ENCODE measurements at regions not wholly inside any gene's neighbourhood (a gene's known extent, or its start where the extent isn't known, plus 50 kb on each side); places are given as distances from the start of the nearest gene placed in this dataset.

- no peaks in the 10 kb centered on the region for H3K4me1 Mint-ChIP-seq (ENCODE audit: unreplicated experiment)
- H3K27me3 Mint-ChIP-seq (ENCODE audit: unreplicated experiment): no peaks in the 10 kb centered on the region
- no peak for DNase-seq (ENCODE audit: low spot score)
- H3K4me3 Mint-ChIP-seq (ENCODE audit: unreplicated experiment): no peak overlapping the region
- H3K36me3 Mint-ChIP-seq (ENCODE audit: low read depth, unreplicated experiment): no peaks in the 10 kb centered on the region
- H3K9me3 Mint-ChIP-seq (ENCODE audit: unreplicated experiment): no peaks in the 10 kb centered on the region
- H3K27ac Mint-ChIP-seq (ENCODE audit: unreplicated experiment): no peak overlapping the region
- no peak for TF ChIP-seq CTCF (IDR thresholded peaks at IDR 0.05; ENCODE audit: unreplicated experiment)
These were observed 109.7 kb upstream of the UPP2 start for GRCh38 chr2:157991932-157992331.

- Mint-ChIP-seq H3K27ac (ENCODE audit: unreplicated experiment) (no peak overlapping the region), H3K9me3 (ENCODE audit: unreplicated experiment) (no peaks in the 10 kb centered on the region), H3K36me3 (ENCODE audit: low read depth, unreplicated experiment) (no peaks in the 10 kb centered on the region), H3K4me3 (ENCODE audit: unreplicated experiment) (no peak overlapping the region), H3K27me3 (ENCODE audit: unreplicated experiment) (no peaks in the 10 kb centered on the region), H3K4me1 (ENCODE audit: unreplicated experiment) (no peaks in the 10 kb centered on the region)
- no peak for DNase-seq (ENCODE audit: low spot score)
- TF ChIP-seq CTCF (IDR thresholded peaks at IDR 0.05; ENCODE audit: unreplicated experiment): no peak
These were observed 111.5 kb upstream of the UPP2 start for GRCh38 chr2:157990173-157990572.

GRCh38 chr2:157989227-157989626, 112.4 kb upstream of the UPP2 start:
- Mint-ChIP-seq H3K4me3 (ENCODE audit: unreplicated experiment) (no peak overlapping the region), H3K27ac (ENCODE audit: unreplicated experiment) (no peak overlapping the region), H3K9me3 (ENCODE audit: unreplicated experiment) (no peaks in the 10 kb centered on the region), H3K4me1 (ENCODE audit: unreplicated experiment) (no peaks in the 10 kb centered on the region), H3K36me3 (ENCODE audit: low read depth, unreplicated experiment) (no peaks in the 10 kb centered on the region), H3K27me3 (ENCODE audit: unreplicated experiment) (no peaks in the 10 kb centered on the region)
- no peak for DNase-seq (ENCODE audit: low spot score)
- no peak for TF ChIP-seq CTCF (IDR thresholded peaks at IDR 0.05; ENCODE audit: unreplicated experiment)

DNA sequence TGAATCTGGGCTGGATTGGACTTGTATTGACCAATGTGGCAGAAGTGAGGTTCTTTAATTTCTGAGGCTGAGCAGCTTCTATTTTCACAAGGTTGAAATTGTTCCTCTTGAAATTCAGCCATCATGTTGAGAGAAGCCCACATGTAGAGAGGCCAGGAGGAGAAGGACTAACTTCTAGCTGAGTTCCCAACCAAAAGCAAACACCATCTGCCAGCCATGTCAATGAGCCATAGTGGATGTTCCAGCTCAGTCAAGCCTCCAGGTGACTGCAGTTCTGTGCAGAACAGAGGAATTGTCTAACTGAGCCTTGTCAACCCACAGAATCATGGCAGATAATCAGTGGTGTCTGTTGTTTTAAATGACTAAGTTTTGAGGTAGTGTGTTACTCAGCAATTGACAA, 110.6 kb upstream of the ACVR1 start:
- H3K9me3 Mint-ChIP-seq (ENCODE audit: unreplicated experiment): no peaks in the 10 kb centered on the region
- no peak overlapping the region for H3K27ac Mint-ChIP-seq (ENCODE audit: unreplicated experiment)
- DNase-seq (ENCODE audit: low spot score): no peak
- H3K4me1 Mint-ChIP-seq (ENCODE audit: unreplicated experiment): no peaks in the 10 kb centered on the region
- H3K36me3 Mint-ChIP-seq (ENCODE audit: low read depth, unreplicated experiment): no peaks in the 10 kb centered on the region
- no peak for TF ChIP-seq CTCF (IDR thresholded peaks at IDR 0.05; ENCODE audit: unreplicated experiment)
- peaks cover 1% of the 10 kb centered on the region for H3K27me3 Mint-ChIP-seq (ENCODE audit: unreplicated experiment)
- no peak overlapping the region for H3K4me3 Mint-ChIP-seq (ENCODE audit: unreplicated experiment)

DNA sequence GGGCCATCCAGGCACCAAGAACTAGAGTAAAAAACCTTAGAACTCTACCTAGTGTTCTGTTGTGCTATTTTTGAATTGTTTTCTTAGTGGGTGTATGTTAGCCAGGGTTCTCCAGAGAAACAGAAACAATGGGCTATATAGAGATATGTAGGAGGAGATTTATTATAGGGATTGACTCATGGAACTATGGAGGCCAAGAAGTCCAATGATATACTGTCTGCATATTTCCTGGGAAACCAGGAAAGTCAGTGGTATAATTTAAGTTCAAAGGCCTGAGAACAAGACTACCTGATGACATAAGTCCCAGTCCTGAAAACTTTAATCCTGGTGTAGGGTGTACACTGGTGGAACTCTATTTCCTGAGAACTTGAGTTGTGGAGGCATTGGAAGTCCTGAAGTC, 108.7 kb upstream of the ACVR1 start:
- Mint-ChIP-seq H3K27ac (ENCODE audit: unreplicated experiment) (no peak overlapping the region), H3K9me3 (ENCODE audit: unreplicated experiment) (peaks cover 5% of the 10 kb centered on the region), H3K36me3 (ENCODE audit: low read depth, unreplicated experiment) (no peaks in the 10 kb centered on the region), H3K27me3 (ENCODE audit: unreplicated experiment) (peaks cover 1% of the 10 kb centered on the region), H3K4me1 (ENCODE audit: unreplicated experiment) (no peaks in the 10 kb centered on the region), H3K4me3 (ENCODE audit: unreplicated experiment) (no peak overlapping the region)
- DNase-seq (ENCODE audit: low spot score): no peak
- TF ChIP-seq CTCF (IDR thresholded peaks at IDR 0.05; ENCODE audit: unreplicated experiment): no peak

Data from endothelial cell (in vitro differentiated cells).